HCT116 (cell line): ENCODE measurements at regions not wholly inside any gene's neighbourhood (a gene's known extent, or its start where the extent isn't known, plus 50 kb on each side); places are given as distances from the start of the nearest gene placed in this dataset.

ENCODE experiments used
- CTCF ChIP-seq, 3 experiments: fragments of 200-600 bp in 1 of 3; sonication (generic) in 1 of 3; IDR thresholded peaks in 2 of 3; conservative IDR thresholded peaks in 1 of 3; 2 replicates each; pipeline ENCODE4 v1.5.1; 2012 to 2017; ENCODE audit warnings: low read depth in 2 of 3, low read length in 2 of 3, antibody characterized with exemption in 1 of 3, borderline replicate concordance in 1 of 3, control low read depth in 1 of 3, mild to moderate bottlenecking in 1 of 3, mixed read lengths in 1 of 3, mixed run types in 1 of 3, moderate library complexity in 1 of 3; ENCODE audit not compliant: insufficient read depth in 1 of 3
- EZH2 ChIP-seq: fragments of 200-600 bp; sonication (generic); IDR thresholded peaks from 2 replicates; pipeline ENCODE4 v1.6.1; 2017; ENCODE audit warnings: antibody characterized with exemption, mixed run types
- POLR2A ChIP-seq: IDR thresholded peaks from 2 replicates; pipeline ENCODE4 v1.7.0; 2011; ENCODE audit warnings: borderline replicate concordance; ENCODE audit not compliant: insufficient read depth, insufficient read length; ENCODE audit errors: extremely low read depth
- POLR2AphosphoS5 ChIP-seq: IDR thresholded peaks from 2 replicates; pipeline ENCODE4 v1.6.1; 2011; ENCODE audit warnings: mild to moderate bottlenecking, low read depth, low read length, moderate library complexity
- TF ChIP-seq, protein P1 (sequence below): IDR thresholded peaks from 2 replicates; pipeline ENCODE4 v1.6.1; 2012; ENCODE audit warnings: low read depth

- TF ChIP-seq POLR2AphosphoS5: no peak
- no peak for TF ChIP-seq POLR2A
- no peak for TF ChIP-seq EZH2
- TF ChIP-seq CTCF (IDR thresholded peaks at IDR 0.05 in 2 of 3, conservative IDR thresholded peaks at IDR 0.05 in 1 of 3; ENCODE audit: borderline replicate concordance in 1 of 3, insufficient read depth in 1 of 3, low read depth in 2 of 3, low read length in 2 of 3): no peak
- TF ChIP-seq, protein P1, sequence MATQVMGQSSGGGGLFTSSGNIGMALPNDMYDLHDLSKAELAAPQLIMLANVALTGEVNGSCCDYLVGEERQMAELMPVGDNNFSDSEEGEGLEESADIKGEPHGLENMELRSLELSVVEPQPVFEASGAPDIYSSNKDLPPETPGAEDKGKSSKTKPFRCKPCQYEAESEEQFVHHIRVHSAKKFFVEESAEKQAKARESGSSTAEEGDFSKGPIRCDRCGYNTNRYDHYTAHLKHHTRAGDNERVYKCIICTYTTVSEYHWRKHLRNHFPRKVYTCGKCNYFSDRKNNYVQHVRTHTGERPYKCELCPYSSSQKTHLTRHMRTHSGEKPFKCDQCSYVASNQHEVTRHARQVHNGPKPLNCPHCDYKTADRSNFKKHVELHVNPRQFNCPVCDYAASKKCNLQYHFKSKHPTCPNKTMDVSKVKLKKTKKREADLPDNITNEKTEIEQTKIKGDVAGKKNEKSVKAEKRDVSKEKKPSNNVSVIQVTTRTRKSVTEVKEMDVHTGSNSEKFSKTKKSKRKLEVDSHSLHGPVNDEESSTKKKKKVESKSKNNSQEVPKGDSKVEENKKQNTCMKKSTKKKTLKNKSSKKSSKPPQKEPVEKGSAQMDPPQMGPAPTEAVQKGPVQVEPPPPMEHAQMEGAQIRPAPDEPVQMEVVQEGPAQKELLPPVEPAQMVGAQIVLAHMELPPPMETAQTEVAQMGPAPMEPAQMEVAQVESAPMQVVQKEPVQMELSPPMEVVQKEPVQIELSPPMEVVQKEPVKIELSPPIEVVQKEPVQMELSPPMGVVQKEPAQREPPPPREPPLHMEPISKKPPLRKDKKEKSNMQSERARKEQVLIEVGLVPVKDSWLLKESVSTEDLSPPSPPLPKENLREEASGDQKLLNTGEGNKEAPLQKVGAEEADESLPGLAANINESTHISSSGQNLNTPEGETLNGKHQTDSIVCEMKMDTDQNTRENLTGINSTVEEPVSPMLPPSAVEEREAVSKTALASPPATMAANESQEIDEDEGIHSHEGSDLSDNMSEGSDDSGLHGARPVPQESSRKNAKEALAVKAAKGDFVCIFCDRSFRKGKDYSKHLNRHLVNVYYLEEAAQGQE: no peak
Measured at GRCh38 chr6:145075425-145075824, 659.9 kb downstream of the EPM2A start.
